GM18517 (cell line): ENCODE measurements at regions not wholly inside any gene's neighbourhood (a gene's known extent, or its start where the extent isn't known, plus 50 kb on each side); places are given as distances from the start of the nearest gene placed in this dataset.
"Not testable (repeated sequence)": the region's sequence is repeated elsewhere in the genome, so short reads cannot be mapped to it uniquely, and the experiment has no call there.

Source experiments
- ATAC-seq: cut with Tn5 transposase; IDR thresholded peaks from one replicate; pipeline ENCODE4 v1.9.1; 2021; ENCODE audit warnings: mild to moderate bottlenecking, moderate library complexity; ENCODE audit not compliant: unreplicated experiment

DNA sequence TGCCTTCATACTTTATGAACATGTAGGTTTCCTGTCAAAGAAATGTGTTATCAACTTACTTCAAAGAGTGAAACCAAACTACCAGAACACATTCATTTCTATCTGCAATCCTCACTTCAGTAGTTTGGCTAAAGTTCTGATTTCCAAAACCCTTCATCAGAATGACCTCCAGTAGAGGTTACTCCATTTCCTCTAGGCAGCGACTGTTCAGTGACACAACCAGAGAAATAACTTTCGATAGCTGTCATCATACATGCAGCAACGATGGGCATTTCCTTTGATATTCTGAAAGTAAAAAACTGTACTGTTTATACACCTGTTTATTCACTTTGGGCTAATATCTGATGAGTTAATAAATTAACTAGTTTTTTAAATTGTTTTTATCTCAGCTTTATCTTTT lies 532.5 kb upstream of the IZUMO3 start:
- ATAC-seq, result no peak

- ATAC-seq, result no peak
Measured at GRCh38 chr9:25048098-25048724, 502.5 kb upstream of the IZUMO3 start.

DNA sequence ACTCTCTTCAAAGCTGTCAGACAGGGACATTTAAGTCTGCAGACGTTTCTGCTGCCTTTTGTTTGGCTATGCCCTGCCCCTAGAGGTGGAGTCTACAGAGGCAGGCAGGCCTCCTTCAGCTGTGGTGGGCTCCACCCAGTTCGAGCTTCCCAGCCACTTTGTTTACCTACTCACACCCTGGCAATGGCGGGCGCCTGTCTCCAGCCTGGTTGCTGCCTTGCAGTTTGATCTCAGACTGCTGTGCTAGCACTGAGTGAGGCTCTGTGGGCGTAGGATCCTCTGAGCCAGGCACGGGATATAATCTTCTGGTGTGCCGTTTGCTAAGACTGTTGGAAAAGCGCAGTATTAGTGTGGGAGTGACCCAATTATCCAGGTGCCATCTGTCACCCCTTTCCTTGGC lies 499.8 kb upstream of the IZUMO3 start:
- ATAC-seq, result not testable (repeated sequence)

DNA sequence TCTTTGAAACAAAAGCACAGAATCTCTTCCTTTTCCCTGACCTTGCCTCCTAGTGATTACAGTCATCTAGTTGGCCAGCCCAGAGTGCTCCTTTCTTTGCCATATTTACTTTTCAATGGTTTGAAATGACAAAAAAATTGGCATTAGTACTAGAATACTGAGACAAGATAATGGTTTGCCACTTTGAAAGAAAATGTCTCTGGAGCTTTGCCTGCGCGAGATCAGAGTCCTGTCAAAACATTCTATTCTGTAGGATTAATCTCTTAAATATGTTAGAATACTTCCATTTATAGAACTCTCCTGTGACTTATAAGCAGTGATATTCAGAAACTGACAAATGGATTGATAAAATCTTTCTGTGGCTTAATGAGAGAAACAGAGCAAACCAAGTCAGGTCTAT lies 484.0 kb upstream of the IZUMO3 start:
- ATAC-seq, result no peak

DNA sequence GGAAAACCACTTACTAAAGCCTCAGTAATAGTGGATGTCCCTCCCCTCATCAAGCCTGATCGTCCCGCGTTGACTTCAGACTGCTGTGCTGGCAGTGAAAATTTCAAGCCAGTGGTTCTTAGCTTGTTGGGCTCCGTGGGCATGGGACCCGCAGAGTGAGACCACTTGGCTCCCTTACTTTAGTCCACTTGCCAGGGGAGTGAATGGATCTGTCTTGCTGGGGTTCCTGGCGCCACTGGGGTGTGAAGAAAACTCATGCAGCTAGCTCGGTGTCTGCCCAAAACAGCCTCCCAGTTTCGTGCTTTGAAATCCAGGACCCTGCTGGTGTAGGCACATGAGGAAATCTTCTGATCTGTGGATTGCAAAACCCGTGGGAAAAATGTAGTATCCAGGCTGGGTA lies 480.0 kb upstream of the IZUMO3 start:
- ATAC-seq, result no peak

- ATAC-seq, result no peak
Measured at GRCh38 chr9:25025156-25025555, 479.5 kb upstream of the IZUMO3 start.

- no peak for ATAC-seq
Measured at GRCh38 chr9:25017779-25018178, 472.1 kb upstream of the IZUMO3 start.

DNA sequence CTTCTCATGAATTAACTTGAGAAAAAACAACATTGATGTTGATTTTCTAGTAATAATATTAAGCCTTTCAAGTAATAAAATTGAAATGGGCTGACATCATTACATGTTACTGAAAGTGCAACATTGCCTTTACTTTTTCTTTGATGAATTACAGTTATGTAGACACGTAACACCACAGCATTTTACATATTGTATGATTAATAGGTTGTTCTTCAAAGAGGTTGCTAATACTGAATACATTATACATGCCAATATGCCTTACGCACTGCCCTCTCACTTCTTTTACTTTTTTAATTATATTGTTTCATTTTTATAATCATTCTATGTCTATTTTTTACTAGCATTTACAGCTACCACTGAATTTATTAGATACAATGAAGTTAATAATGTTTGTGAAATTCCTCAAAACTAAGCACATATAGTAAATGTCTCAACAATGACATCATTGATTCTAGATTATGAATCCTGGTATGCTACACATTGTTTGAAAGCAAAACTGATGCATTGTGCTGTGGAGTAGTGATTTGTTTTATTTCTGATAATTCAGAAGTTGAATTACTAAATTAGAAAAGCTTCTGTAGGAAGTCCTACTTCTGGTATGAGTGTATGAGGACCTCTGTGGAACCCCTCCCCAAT lies 464.4 kb upstream of the IZUMO3 start:
- ATAC-seq, result no peak

- no peak for ATAC-seq
Measured at GRCh38 chr9:25003686-25004085, 458.0 kb upstream of the IZUMO3 start.

DNA sequence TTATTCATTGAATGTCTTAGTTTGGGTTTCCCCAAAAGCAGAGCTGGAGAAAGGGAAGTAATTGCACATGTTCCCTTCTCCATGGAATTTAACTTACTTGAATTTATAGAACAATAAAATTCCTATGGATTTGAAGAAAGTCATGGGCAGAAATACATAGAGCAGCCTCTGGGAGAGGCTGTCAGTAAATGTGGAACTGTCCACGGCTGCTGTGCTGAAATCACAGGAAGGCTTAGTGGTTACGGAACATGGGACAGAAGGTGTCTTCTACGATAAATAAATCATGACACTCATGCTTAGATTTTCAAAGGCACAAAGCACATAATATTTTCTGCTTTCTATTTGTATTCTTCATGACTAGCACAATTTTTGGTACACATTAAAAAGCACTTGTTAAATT lies 440.6 kb upstream of the IZUMO3 start:
- no peak for ATAC-seq

- not testable (repeated sequence) for ATAC-seq
Measured at GRCh38 chr9:24970780-24971179, 425.1 kb upstream of the IZUMO3 start.

- ATAC-seq, result no peak
Measured at GRCh38 chr9:24961762-24962161, 416.1 kb upstream of the IZUMO3 start.

DNA sequence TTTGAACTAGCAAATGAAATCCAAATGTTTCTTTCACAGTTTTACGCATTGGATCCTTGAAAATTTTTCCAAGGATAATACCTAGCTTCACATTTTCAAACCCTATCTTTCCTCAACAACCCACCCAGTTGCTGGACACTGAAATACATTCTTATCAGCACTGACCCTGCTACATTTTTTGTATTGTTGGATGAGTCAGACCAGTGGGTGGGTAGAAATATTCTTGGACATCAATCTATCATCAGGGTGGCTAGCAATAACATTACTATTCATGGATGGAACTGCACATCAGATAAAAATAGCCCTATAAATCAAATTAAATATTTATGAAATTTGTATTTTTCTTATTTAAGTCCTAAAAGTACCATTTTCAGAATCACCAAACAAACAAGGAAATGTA lies 407.4 kb upstream of the IZUMO3 start:
- no peak for ATAC-seq

DNA sequence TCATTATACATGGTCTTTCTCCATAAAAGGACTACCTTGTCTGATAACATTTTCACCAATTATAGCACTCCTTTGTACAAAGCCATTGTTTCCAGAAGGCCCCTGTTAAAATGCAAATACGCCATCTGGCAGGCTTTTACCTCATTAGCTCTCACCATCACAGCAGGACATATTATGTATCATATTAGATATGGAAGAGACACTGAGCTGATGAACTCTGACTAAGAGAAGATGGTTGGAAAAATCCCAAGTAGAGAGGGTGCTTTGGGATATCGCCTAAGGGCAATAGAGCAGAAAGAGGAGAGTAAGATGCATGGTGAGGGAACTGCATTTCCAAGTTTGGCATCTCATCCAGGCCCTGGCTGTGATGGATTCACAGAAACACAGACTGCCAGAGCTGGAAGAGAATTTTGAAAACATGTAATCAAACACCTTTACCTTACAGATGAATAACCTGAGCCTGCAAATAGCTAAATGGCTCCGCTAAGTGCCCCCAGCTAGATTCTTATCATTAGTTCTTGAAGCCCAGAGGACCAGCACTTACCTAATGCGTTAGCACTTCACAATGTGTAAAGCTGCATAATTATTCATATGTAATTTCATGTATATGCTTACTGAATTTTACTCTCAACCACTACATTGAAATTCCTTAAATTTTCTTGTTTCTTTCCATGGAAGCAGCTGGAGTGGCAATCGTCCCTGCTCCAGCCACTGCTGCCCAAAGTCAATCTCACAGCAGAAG lies 393.6 kb upstream of the IZUMO3 start:
- no peak for ATAC-seq

- no peak for ATAC-seq
Measured at GRCh38 chr9:24936117-24936516, 390.4 kb upstream of the IZUMO3 start.

DNA sequence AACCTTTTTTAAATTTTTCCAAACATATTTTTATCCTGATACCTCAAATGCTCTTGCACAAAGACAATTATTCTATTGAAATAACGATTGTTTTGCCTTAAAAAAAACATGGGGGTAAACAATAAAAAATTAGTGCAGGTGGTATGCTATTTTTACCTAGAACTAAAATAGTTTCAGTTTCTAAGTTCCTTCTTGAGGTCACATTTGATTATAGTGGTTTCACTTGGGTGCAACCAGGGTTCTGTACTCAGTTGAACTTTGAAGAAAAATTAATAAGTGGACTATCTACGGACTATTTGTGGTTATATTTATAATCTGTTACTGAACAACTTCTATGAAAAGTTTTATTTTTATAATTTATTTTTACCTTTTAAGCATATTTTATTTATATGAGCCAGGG lies 387.1 kb upstream of the IZUMO3 start:
- peak; percentile 63 for ATAC-seq

DNA sequence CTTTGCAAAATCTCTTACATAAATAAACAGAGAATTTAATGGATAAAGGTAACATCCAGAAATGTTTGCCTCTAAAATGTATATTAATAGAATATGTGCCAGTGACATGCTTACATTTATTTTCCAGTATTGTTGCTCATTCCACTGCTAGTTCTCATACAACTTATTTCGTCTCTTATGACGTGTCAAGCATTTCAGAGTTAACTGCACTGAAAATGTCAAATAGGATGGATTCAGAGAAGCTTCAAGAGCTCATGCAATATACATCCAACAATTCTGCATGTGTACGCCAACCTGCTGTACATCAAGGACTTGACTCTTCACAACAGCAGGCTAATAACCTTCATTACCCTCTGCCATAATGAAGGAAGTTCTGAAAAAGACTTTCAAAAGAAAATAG lies 386.2 kb upstream of the IZUMO3 start:
- ATAC-seq, result no peak

DNA sequence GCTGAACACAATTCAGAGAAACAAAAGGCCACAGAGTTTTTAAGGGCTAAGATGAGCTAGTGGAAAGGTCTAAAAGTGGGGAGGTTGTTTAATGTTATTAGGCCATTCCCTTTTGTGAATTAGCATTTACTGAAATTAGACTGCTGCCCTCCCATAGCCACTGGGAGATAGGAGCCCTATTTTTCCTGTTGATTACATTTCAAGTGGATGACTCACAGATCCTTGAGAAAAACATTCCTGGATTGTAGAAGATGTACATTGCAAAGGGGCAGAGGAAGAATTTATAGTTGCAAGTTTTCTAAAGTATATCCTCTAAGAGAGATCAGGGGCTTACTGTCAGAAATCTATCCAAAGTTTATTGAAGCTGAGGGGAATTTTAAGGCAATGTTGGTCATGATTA lies 367.1 kb upstream of the IZUMO3 start:
- no peak for ATAC-seq

DNA sequence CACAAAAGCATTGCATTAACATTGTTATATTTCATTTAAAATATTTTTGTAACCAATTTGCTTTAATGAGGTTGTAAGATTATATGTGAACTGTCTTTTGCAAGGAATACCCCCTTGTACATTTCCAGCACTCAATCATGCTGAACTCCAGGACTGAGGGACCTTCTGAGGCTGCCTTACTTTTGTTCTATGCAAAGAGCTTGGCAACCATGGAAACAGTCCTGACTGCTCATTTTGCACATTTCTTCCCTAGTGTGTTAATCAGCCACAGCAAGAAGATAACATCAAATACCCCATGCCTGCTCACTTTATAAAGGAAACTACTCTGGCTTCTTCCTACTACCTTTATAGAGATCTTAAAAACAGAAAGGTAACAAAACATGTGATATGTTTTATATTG lies 355.6 kb upstream of the IZUMO3 start:
- ATAC-seq, result no peak

- ATAC-seq, result no peak
Measured at GRCh38 chr9:24900179-24900578, 354.5 kb upstream of the IZUMO3 start.

GRCh38 chr9:24899463-24899862 lies 353.8 kb upstream of the IZUMO3 start:
- ATAC-seq, result no peak

GRCh38 chr9:24897826-24898225 lies 352.1 kb upstream of the IZUMO3 start:
- no peak for ATAC-seq
